ENCODE measurements at regions not wholly inside any gene's neighbourhood (a gene's known extent, or its start where the extent isn't known, plus 50 kb on each side); places are given as distances from the start of the nearest gene placed in this dataset.

- TF ChIP-seq CTCF (IDR thresholded peaks at IDR 0.05) (no peak), POLR2AphosphoS5 (IDR thresholded peaks at IDR 0.05; ENCODE audit: low read depth, low read length) (no peak), SIN3A (IDR thresholded peaks at IDR 0.05; ENCODE audit: borderline replicate concordance, insufficient read depth, low read depth, low read length) (no peak)
These were observed 195.6 kb upstream of the CNR1 start for GRCh38 chr6:88361754-88362153.
